ENCODE measurements at regions not wholly inside any gene's neighbourhood (a gene's known extent, or its start where the extent isn't known, plus 50 kb on each side); places are given as distances from the start of the nearest gene placed in this dataset.

GRCh38 chr2:9149388-9149660, 57.3 kb upstream of the ASAP2 start:
- H3K27ac ChIP-seq (ENCODE audit: control insufficient read depth, insufficient read depth): no peak overlapping the region
- intact Hi-C loops (cut with micrococcal nuclease; ENCODE audit: unreplicated experiment): loop anchor here (10.0 kb wide), 1 partner anchor 185 kb away; no protein-coding TSS in a partner anchor
- H2AFZ ChIP-seq (ENCODE audit: control insufficient read depth, low read depth, low read length): no peak overlapping the region
- H3K4me3 ChIP-seq: no peak overlapping the region
- no peaks in the 10 kb centered on the region; a peak in 2 of 4 replicates for H3K27me3 ChIP-seq (replicated peaks in 1 of 2; ENCODE audit: control insufficient read depth in 2 of 2, insufficient read depth in 2 of 2, low read length in 1 of 2)
- no peaks in the 10 kb centered on the region for H3K36me3 ChIP-seq (ENCODE audit: control insufficient read depth in 2 of 2, insufficient read depth in 2 of 2, low read length in 1 of 2)
- FAIRE-seq (no peak), DNase-seq (ENCODE audit: low read depth, low spot score) (no peak), ATAC-seq (no peak)
- no peak overlapping the region for H3K9ac ChIP-seq (ENCODE audit: control insufficient read depth, insufficient read depth, low read length)
- no peaks in the 10 kb centered on the region for H3K4me1 ChIP-seq (ENCODE audit: control insufficient read depth, insufficient read depth, low read length)
- 44% methylated on average over 5 of the region's 5 CpGs for WGBS (ENCODE audit: insufficient coverage, insufficient replicate concordance, low lambda C conversion rate, missing lambda C conversion rate)
- ChIA-PET POLR2A (no interaction called here), CTCF (no interaction called here), SMC1A (ENCODE audit: uncharacterized antibody, unreplicated experiment) (no interaction called here), RAD21 (ENCODE audit: unreplicated experiment) (no interaction called here)
- in situ Hi-C loops (cut with MboI): no loop called here
- no peaks in the 10 kb centered on the region for H3K9me3 ChIP-seq (replicated peaks; ENCODE audit: control insufficient read depth, insufficient read depth, low read length)
- H3K4me2 ChIP-seq (ENCODE audit: control insufficient read depth, insufficient read depth): no peak overlapping the region
- no peaks in the 10 kb centered on the region for H4K20me1 ChIP-seq (ENCODE audit: control insufficient read depth, insufficient read depth)
- no TSS peak for BruUV-seq (replicated peaks)
- H3K79me2 ChIP-seq (ENCODE audit: control insufficient read depth, insufficient read depth, low read length): no peaks in the 10 kb centered on the region
- TF ChIP-seq, protein P1, sequence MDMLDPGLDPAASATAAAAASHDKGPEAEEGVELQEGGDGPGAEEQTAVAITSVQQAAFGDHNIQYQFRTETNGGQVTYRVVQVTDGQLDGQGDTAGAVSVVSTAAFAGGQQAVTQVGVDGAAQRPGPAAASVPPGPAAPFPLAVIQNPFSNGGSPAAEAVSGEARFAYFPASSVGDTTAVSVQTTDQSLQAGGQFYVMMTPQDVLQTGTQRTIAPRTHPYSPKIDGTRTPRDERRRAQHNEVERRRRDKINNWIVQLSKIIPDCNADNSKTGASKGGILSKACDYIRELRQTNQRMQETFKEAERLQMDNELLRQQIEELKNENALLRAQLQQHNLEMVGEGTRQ (IDR thresholded peaks at IDR 0.05; ENCODE audit: borderline replicate concordance, low read depth, low read length): no peak
- TF ChIP-seq ZNF207 (IDR thresholded peaks at IDR 0.05; ENCODE audit: borderline replicate concordance) (no peak), JUNB (IDR thresholded peaks at IDR 0.05) (no peak), PKNOX1 (IDR thresholded peaks at IDR 0.05) (no peak), ZNF687 (IDR thresholded peaks at IDR 0.05) (no peak), ATF2 (IDR thresholded peaks at IDR 0.05; ENCODE audit: low read length) (no peak), SP1 (IDR thresholded peaks at IDR 0.05; ENCODE audit: low read depth, low read length) (no peak), SKIL (IDR thresholded peaks at IDR 0.05; ENCODE audit: low read depth, poor library complexity, severe bottlenecking) (no peak), RAD21 (IDR thresholded peaks at IDR 0.05; ENCODE audit: insufficient read depth, low read depth, low read length) (no peak), TCF3 (IDR thresholded peaks at IDR 0.05; ENCODE audit: borderline replicate concordance, insufficient read depth, low read depth, low read length) (no peak), ZNF274 (IDR thresholded peaks at IDR 0.05; ENCODE audit: insufficient read depth, insufficient read length) (no peak)
- TF ChIP-seq, protein P2, sequence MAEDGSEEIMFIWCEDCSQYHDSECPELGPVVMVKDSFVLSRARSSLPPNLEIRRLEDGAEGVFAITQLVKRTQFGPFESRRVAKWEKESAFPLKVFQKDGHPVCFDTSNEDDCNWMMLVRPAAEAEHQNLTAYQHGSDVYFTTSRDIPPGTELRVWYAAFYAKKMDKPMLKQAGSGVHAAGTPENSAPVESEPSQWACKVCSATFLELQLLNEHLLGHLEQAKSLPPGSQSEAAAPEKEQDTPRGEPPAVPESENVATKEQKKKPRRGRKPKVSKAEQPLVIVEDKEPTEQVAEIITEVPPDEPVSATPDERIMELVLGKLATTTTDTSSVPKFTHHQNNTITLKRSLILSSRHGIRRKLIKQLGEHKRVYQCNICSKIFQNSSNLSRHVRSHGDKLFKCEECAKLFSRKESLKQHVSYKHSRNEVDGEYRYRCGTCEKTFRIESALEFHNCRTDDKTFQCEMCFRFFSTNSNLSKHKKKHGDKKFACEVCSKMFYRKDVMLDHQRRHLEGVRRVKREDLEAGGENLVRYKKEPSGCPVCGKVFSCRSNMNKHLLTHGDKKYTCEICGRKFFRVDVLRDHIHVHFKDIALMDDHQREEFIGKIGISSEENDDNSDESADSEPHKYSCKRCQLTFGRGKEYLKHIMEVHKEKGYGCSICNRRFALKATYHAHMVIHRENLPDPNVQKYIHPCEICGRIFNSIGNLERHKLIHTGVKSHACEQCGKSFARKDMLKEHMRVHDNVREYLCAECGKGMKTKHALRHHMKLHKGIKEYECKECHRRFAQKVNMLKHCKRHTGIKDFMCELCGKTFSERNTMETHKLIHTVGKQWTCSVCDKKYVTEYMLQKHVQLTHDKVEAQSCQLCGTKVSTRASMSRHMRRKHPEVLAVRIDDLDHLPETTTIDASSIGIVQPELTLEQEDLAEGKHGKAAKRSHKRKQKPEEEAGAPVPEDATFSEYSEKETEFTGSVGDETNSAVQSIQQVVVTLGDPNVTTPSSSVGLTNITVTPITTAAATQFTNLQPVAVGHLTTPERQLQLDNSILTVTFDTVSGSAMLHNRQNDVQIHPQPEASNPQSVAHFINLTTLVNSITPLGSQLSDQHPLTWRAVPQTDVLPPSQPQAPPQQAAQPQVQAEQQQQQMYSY (CRISPR knock-in tag; IDR thresholded peaks at IDR 0.05): no peak
